Adrenal gland (tissue), 5 donors: ENCODE measurements at regions not wholly inside any gene's neighbourhood (a gene's known extent, or its start where the extent isn't known, plus 50 kb on each side); places are given as distances from the start of the nearest gene placed in this dataset.

Source experiments
- CTCF ChIP-seq, 6 experiments: fragments of 450-650 bp in 4 of 6; fragments of 200-600 bp in 2 of 6; sonication (generic) in 1 of 6; IDR thresholded peaks; 1 replicate in 5 of 6; 2 replicates in 1 of 6; pipeline versions ENCODE4 v1.5.1 to v1.8.0; 2016 to 2021; ENCODE audit warnings: antibody characterized with exemption in 6 of 6, mild to moderate bottlenecking in 2 of 6, moderate library complexity in 1 of 6
- POLR2A ChIP-seq, 2 donors: fragments of 450-650 bp; IDR thresholded peaks; one replicate each; pipeline ENCODE4 v1.6.1; 2017; ENCODE audit warnings: antibody characterized with exemption in 2 of 2, mild to moderate bottlenecking in 2 of 2, moderate library complexity in 1 of 2
- donor health status: DM: no; HTN: no; CAD: no.

- TF ChIP-seq CTCF (IDR thresholded peaks at IDR 0.05): no peak
- TF ChIP-seq POLR2A (IDR thresholded peaks at IDR 0.05): no peak
Observed at GRCh38 chr18:2144811-2145210, 426.5 kb downstream of the METTL4 start.
